ENCODE measurements at regions not wholly inside any gene's neighbourhood (a gene's known extent, or its start where the extent isn't known, plus 50 kb on each side); places are given as distances from the start of the nearest gene placed in this dataset.

GRCh38 chr1:118294875-118295642 lies 110.0 kb upstream of the SPAG17 start:
- TF ChIP-seq CTCF (conservative IDR thresholded peaks at IDR 0.05 in 1 of 2, IDR thresholded peaks at IDR 0.05 in 1 of 2; ENCODE audit: extremely low read depth in 1 of 2, insufficient read depth in 1 of 2, low read depth in 1 of 2, low read length in 2 of 2) (no peak), EZH2 (IDR thresholded peaks at IDR 0.05; ENCODE audit: borderline replicate concordance, low read length) (no peak)

Data from mammary epithelial cell (primary cell).